Memory B cell (primary cell): ENCODE measurements at regions not wholly inside any gene's neighbourhood (a gene's known extent, or its start where the extent isn't known, plus 50 kb on each side); places are given as distances from the start of the nearest gene placed in this dataset.
"Not testable (repeated sequence)": the region's sequence is repeated elsewhere in the genome, so short reads cannot be mapped to it uniquely, and the experiment has no call there.

Source experiments
- ATAC-seq: fragments of 150-1000 bp; cut with Tn5 transposase; 2 replicates; pipeline ENCODE4 v1.10.0; 2021; ENCODE audit warnings: low read depth, mild to moderate bottlenecking, moderate library complexity
- DNase-seq, 2 donors: peaks; one replicate each; pipeline ENCODE4 v3.0.0; 2022; ENCODE audit warnings: low spot score in 2 of 2
- H3K27ac Mint-ChIP-seq: one replicate; pipeline ENCODE4 v1.8.0; 2022; ENCODE audit warnings: mild to moderate bottlenecking, moderate library complexity, mixed read lengths
- H3K27me3 Mint-ChIP-seq: one replicate; pipeline ENCODE4 v1.8.0; 2022; ENCODE audit warnings: mixed read lengths
- H3K36me3 Mint-ChIP-seq: one replicate; pipeline ENCODE4 v1.8.0; 2022; ENCODE audit warnings: mild to moderate bottlenecking, mixed read lengths
- H3K4me1 Mint-ChIP-seq: one replicate; pipeline ENCODE4 v1.8.0; 2022; ENCODE audit warnings: mixed read lengths
- H3K4me3 Mint-ChIP-seq: one replicate; pipeline ENCODE4 v1.8.0; 2022; ENCODE audit warnings: mild to moderate bottlenecking, moderate library complexity, mixed read lengths
- H3K9me3 Mint-ChIP-seq: one replicate; pipeline ENCODE4 v1.8.0; 2022; ENCODE audit warnings: mixed read lengths

GRCh38 chr3:68676136-68676535 lies 256.2 kb downstream of the TAFA4 start:
- ATAC-seq (no peak), DNase-seq (no peak)
- Mint-ChIP-seq H3K4me3 (no peak overlapping the region), H3K9me3 (no peaks in the 10 kb centered on the region), H3K27me3 (no peaks in the 10 kb centered on the region), H3K27ac (no peak overlapping the region), H3K4me1 (no peaks in the 10 kb centered on the region), H3K36me3 (no peaks in the 10 kb centered on the region)

- no peak for ATAC-seq
- no peak for DNase-seq
- Mint-ChIP-seq H3K36me3 (no peaks in the 10 kb centered on the region), H3K27ac (no peak overlapping the region), H3K4me3 (no peak overlapping the region), H3K27me3 (no peaks in the 10 kb centered on the region), H3K4me1 (no peaks in the 10 kb centered on the region), H3K9me3 (no peaks in the 10 kb centered on the region)
Observed at GRCh38 chr3:68667346-68667745, 265.0 kb downstream of the TAFA4 start.

GRCh38 chr3:68666429-68667136 lies 265.8 kb downstream of the TAFA4 start:
- no peaks in the 10 kb centered on the region for H3K36me3 Mint-ChIP-seq
- no peaks in the 10 kb centered on the region for H3K27me3 Mint-ChIP-seq
- no peak for ATAC-seq
- no peaks in the 10 kb centered on the region for H3K9me3 Mint-ChIP-seq
- no peak overlapping the region for H3K4me3 Mint-ChIP-seq
- no peaks in the 10 kb centered on the region for H3K4me1 Mint-ChIP-seq
- H3K27ac Mint-ChIP-seq: no peak overlapping the region
- no peak for DNase-seq

- ATAC-seq: no peak
- H3K4me3 Mint-ChIP-seq: no peak overlapping the region
- H3K27me3 Mint-ChIP-seq: no peaks in the 10 kb centered on the region
Observed at GRCh38 chr3:68664276-68664675, 268.1 kb downstream of the TAFA4 start.

GRCh38 chr3:68662176-68662575 lies 270.2 kb downstream of the TAFA4 start:
- no peak for ATAC-seq
- H3K4me1 Mint-ChIP-seq: no peaks in the 10 kb centered on the region
- no peaks in the 10 kb centered on the region for H3K9me3 Mint-ChIP-seq
- DNase-seq: no peak
- H3K4me3 Mint-ChIP-seq: no peak overlapping the region
- H3K36me3 Mint-ChIP-seq: no peaks in the 10 kb centered on the region
- H3K27me3 Mint-ChIP-seq: no peaks in the 10 kb centered on the region
- no peak overlapping the region for H3K27ac Mint-ChIP-seq

More at GRCh38 chr3:68664276-68664675, 268.1 kb downstream of the TAFA4 start:
- Mint-ChIP-seq H3K27ac (no peak overlapping the region), H3K4me1 (no peaks in the 10 kb centered on the region), H3K36me3 (no peaks in the 10 kb centered on the region), H3K9me3 (no peaks in the 10 kb centered on the region)
- DNase-seq: no peak

- H3K4me3 Mint-ChIP-seq, H3K27ac Mint-ChIP-seq, H3K27me3 Mint-ChIP-seq, H3K36me3 Mint-ChIP-seq, H3K9me3 Mint-ChIP-seq, H3K4me1 Mint-ChIP-seq, DNase-seq, ATAC-seq: not testable (repeated sequence)
Observed at GRCh38 chr3:68650657-68651056, 281.7 kb downstream of the TAFA4 start.

- no peaks in the 10 kb centered on the region for H3K36me3 Mint-ChIP-seq
- no peak overlapping the region for H3K27ac Mint-ChIP-seq
- no peak for DNase-seq
- no peaks in the 10 kb centered on the region for H3K27me3 Mint-ChIP-seq
- no peak overlapping the region for H3K4me3 Mint-ChIP-seq
- peaks cover 4% of the 10 kb centered on the region for H3K9me3 Mint-ChIP-seq
- H3K4me1 Mint-ChIP-seq: no peaks in the 10 kb centered on the region
- ATAC-seq: no peak
Observed at GRCh38 chr3:68648494-68648893, 283.9 kb downstream of the TAFA4 start.

GRCh38 chr3:68631850-68632545 lies 300.3 kb downstream of the TAFA4 start:
- DNase-seq: no peak
- Mint-ChIP-seq H3K9me3 (peaks cover 6% of the 10 kb centered on the region), H3K27ac (no peak overlapping the region), H3K36me3 (no peaks in the 10 kb centered on the region), H3K4me3 (no peak overlapping the region), H3K27me3 (no peaks in the 10 kb centered on the region), H3K4me1 (no peaks in the 10 kb centered on the region)
- no peak for ATAC-seq

- Mint-ChIP-seq H3K4me3 (no peak overlapping the region), H3K4me1 (no peaks in the 10 kb centered on the region), H3K9me3 (peaks cover 5% of the 10 kb centered on the region), H3K27ac (no peak overlapping the region), H3K27me3 (no peaks in the 10 kb centered on the region), H3K36me3 (no peaks in the 10 kb centered on the region)
- no peak for ATAC-seq
- no peak for DNase-seq
Observed at GRCh38 chr3:68620211-68620610, 312.1 kb downstream of the TAFA4 start.

GRCh38 chr3:68614087-68614486 lies 318.3 kb downstream of the TAFA4 start:
- ATAC-seq (no peak), DNase-seq (no peak)
- Mint-ChIP-seq H3K4me1 (no peaks in the 10 kb centered on the region), H3K9me3 (peaks cover 9% of the 10 kb centered on the region), H3K36me3 (no peaks in the 10 kb centered on the region), H3K4me3 (no peak overlapping the region), H3K27me3 (no peaks in the 10 kb centered on the region), H3K27ac (no peak overlapping the region)

GRCh38 chr3:68571321-68571720 lies 361.0 kb downstream of the TAFA4 start:
- Mint-ChIP-seq H3K4me1 (peaks cover 3% of the 10 kb centered on the region), H3K27me3 (no peaks in the 10 kb centered on the region), H3K9me3 (peaks cover 13% of the 10 kb centered on the region), H3K4me3 (no peak overlapping the region), H3K36me3 (no peaks in the 10 kb centered on the region), H3K27ac (no peak overlapping the region)
- no peak for DNase-seq
- ATAC-seq: no peak

GRCh38 chr3:68560728-68561127 lies 371.6 kb downstream of the TAFA4 start:
- no peak overlapping the region for H3K27ac Mint-ChIP-seq
- H3K9me3 Mint-ChIP-seq: peaks cover 1% of the 10 kb centered on the region
- DNase-seq (no peak), ATAC-seq (no peak)
- no peaks in the 10 kb centered on the region for H3K4me1 Mint-ChIP-seq
- no peak overlapping the region for H3K4me3 Mint-ChIP-seq
- H3K36me3 Mint-ChIP-seq: no peaks in the 10 kb centered on the region
- H3K27me3 Mint-ChIP-seq: no peaks in the 10 kb centered on the region

- no peaks in the 10 kb centered on the region for H3K36me3 Mint-ChIP-seq
- H3K27ac Mint-ChIP-seq: no peak overlapping the region
- H3K4me1 Mint-ChIP-seq: no peaks in the 10 kb centered on the region
- H3K4me3 Mint-ChIP-seq: no peak overlapping the region
- H3K9me3 Mint-ChIP-seq: peaks cover 1% of the 10 kb centered on the region
- DNase-seq (no peak), ATAC-seq (no peak)
- no peaks in the 10 kb centered on the region for H3K27me3 Mint-ChIP-seq
Observed at GRCh38 chr3:68535782-68536181, 396.6 kb downstream of the TAFA4 start.

GRCh38 chr3:68523330-68523729 lies 409.0 kb downstream of the TAFA4 start:
- H3K27me3 Mint-ChIP-seq: no peaks in the 10 kb centered on the region
- H3K4me3 Mint-ChIP-seq: no peak overlapping the region
- no peaks in the 10 kb centered on the region for H3K9me3 Mint-ChIP-seq
- DNase-seq: no peak
- no peaks in the 10 kb centered on the region for H3K4me1 Mint-ChIP-seq
- H3K36me3 Mint-ChIP-seq: no peaks in the 10 kb centered on the region
- no peak for ATAC-seq
- H3K27ac Mint-ChIP-seq: no peak overlapping the region

- Mint-ChIP-seq H3K4me1 (no peaks in the 10 kb centered on the region), H3K36me3 (no peaks in the 10 kb centered on the region), H3K4me3 (no peak overlapping the region), H3K9me3 (peaks cover 4% of the 10 kb centered on the region), H3K27ac (no peak overlapping the region), H3K27me3 (no peaks in the 10 kb centered on the region)
- ATAC-seq (no peak), DNase-seq (no peak)
Observed at GRCh38 chr3:68515237-68515636, 417.1 kb downstream of the TAFA4 start.
